Ovary (tissue), 7 donors: ENCODE measurements at regions not wholly inside any gene's neighbourhood (a gene's known extent, or its start where the extent isn't known, plus 50 kb on each side); places are given as distances from the start of the nearest gene placed in this dataset.

Source experiments
- DNase-seq, 5 donors: peaks; one replicate each; pipeline ENCODE4 v3.0.0-alpha.2; 2019 to 2020
- H3K27ac ChIP-seq, 2 donors: fragments of 200-600 bp; one replicate each; pipeline versions ENCODE4 v1.5.1 to v1.8.0; 2019 to 2022
- H3K27me3 ChIP-seq: fragments of 200-600 bp; one replicate; pipeline ENCODE4 v1.8.0; 2022
- H3K36me3 ChIP-seq: fragments of 200-600 bp; sonication (generic); one replicate; pipeline ENCODE4 v1.5.1; 2019
- H3K4me1 ChIP-seq: one replicate; pipeline ENCODE4 v1.8.1; 2013; ENCODE audit warnings: mild to moderate bottlenecking, moderate library complexity; ENCODE audit not compliant: insufficient read depth
- H3K4me3 ChIP-seq: fragments of 200-600 bp; sonication (generic); one replicate; pipeline ENCODE4 v1.5.1; 2017
- H3K9me3 ChIP-seq, 2 donors: fragments of 200-600 bp in 1 of 2; sonication (generic) in 1 of 2; one replicate each; pipeline versions ENCODE4 v1.5.1 to v1.8.1; 2013 to 2019; ENCODE audit warnings: mild to moderate bottlenecking in 1 of 2, moderate library complexity in 1 of 2
- CTCF ChIP-seq, 3 donors: fragments of 450-650 bp in 2 of 3; fragments of 200-600 bp in 1 of 3; IDR thresholded peaks; one replicate each; pipeline versions ENCODE4 v1.5.1 to v1.8.0; 2016 to 2022; ENCODE audit warnings: antibody characterized with exemption in 3 of 3, mild to moderate bottlenecking in 1 of 3
- EP300 ChIP-seq: sonication (generic); formaldehyde crosslinking; IDR thresholded peaks from one replicate; pipeline ENCODE4 v1.6.1; 2017; ENCODE audit warnings: antibody characterized with exemption
- POLR2A ChIP-seq: fragments of 450-650 bp; IDR thresholded peaks from one replicate; pipeline ENCODE4 v1.6.1; 2017; ENCODE audit warnings: antibody characterized with exemption, mild to moderate bottlenecking, moderate library complexity
- WGBS, 3 donors: extraction: QIAGEN DNeasy Blood & Tissue Kit in 1 of 3; methylation state at CpG; one replicate each; pipeline versions ENCODE4 v1.1.5 to v1.1.7; 2013 to 2017; 5-methylcytosine and 5-hydroxymethylcytosine counted together
- intact Hi-C, 4 donors: fragments of 100-400 bp; cut with DNase I; formaldehyde crosslinking; loops; one replicate each; pipeline versions ENCODE4 v1.11.0 to v1.15.1; 2022 to 2023
- donor health status: DM: no; HTN: no; CAD: no; lungs with moderate emphysema.
- donor health status: DM: no; HTN: no; CAD: no.
- donor health status: Bipolar disorder and iron deficiency.
- donor health status: DM: no; HTN: no; CAD: no.
- donor health status: DM: yes; HTN: yes; CAD: no.

GRCh38 chr6:11341303-11341702 lies 108.8 kb upstream of the NEDD9 start:
- no peak for DNase-seq
- Histone ChIP-seq H3K9me3 (no peaks in the 10 kb centered on the region), H3K4me3 (no peak overlapping the region), H3K27ac (no peak overlapping the region), H3K4me1 (peaks cover 1% of the 10 kb centered on the region), H3K27me3 (no peaks in the 10 kb centered on the region), H3K36me3 (no peaks in the 10 kb centered on the region)
- TF ChIP-seq CTCF (IDR thresholded peaks at IDR 0.05): no peak
- intact Hi-C loops: no loop called here
- 85 to 91% (median 87%) methylated on average over 3 of the region's 3 CpGs for WGBS, 3 donors

- no peak for TF ChIP-seq POLR2A
- TF ChIP-seq CTCF (IDR thresholded peaks at IDR 0.05): no peak
- no peak for TF ChIP-seq EP300
- DNase-seq: no peak
- Histone ChIP-seq H3K27me3 (no peaks in the 10 kb centered on the region), H3K27ac (no peak overlapping the region), H3K9me3 (no peaks in the 10 kb centered on the region), H3K4me1 (no peaks in the 10 kb centered on the region), H3K4me3 (no peak overlapping the region), H3K36me3 (no peaks in the 10 kb centered on the region)
- WGBS, 3 donors: 67 to 87% (median 87%) methylated on average over 1 of the region's 1 CpG
- intact Hi-C loops: no loop called here
These were observed 106.9 kb upstream of the NEDD9 start for GRCh38 chr6:11339380-11339779.

GRCh38 chr6:11337306-11337705 lies 104.8 kb upstream of the NEDD9 start:
- Histone ChIP-seq H3K27ac (no peak overlapping the region), H3K36me3 (no peaks in the 10 kb centered on the region), H3K4me1 (no peaks in the 10 kb centered on the region), H3K27me3 (no peaks in the 10 kb centered on the region), H3K9me3 (no peaks in the 10 kb centered on the region), H3K4me3 (no peak overlapping the region)
- no peak for DNase-seq
- intact Hi-C loops: no loop called here
- WGBS, 3 donors: 90 to 94% (median 92%) methylated on average over 5 of the region's 5 CpGs
- TF ChIP-seq EP300 (no peak), CTCF (IDR thresholded peaks at IDR 0.05) (no peak)

- no peaks in the 10 kb centered on the region for H3K27me3 ChIP-seq
- no peaks in the 10 kb centered on the region for H3K4me1 ChIP-seq
- TF ChIP-seq POLR2A (no peak), EP300 (no peak), CTCF (IDR thresholded peaks at IDR 0.05) (no peak)
- H3K36me3 ChIP-seq: no peaks in the 10 kb centered on the region
- WGBS, 3 donors: 75 to 84% (median 82%) methylated on average over 5 of the region's 5 CpGs
- intact Hi-C loops: no loop called here
- H3K27ac ChIP-seq: no peak overlapping the region
- no peak for DNase-seq
- H3K9me3 ChIP-seq: no peaks in the 10 kb centered on the region
- H3K4me3 ChIP-seq: no peak overlapping the region
These were observed 103.4 kb upstream of the NEDD9 start for GRCh38 chr6:11335826-11336225.
